ENCODE measurements at regions not wholly inside any gene's neighbourhood (a gene's known extent, or its start where the extent isn't known, plus 50 kb on each side); places are given as distances from the start of the nearest gene placed in this dataset.

- CTCF ChIA-PET = no interaction called here
- Mint-ChIP-seq H3K27ac (no peak overlapping the region), H3K36me3 (no peaks in the 10 kb centered on the region), H3K4me1 (no peaks in the 10 kb centered on the region), H3K9me3 (peaks cover 0 to 4% (median 0%) of the 10 kb centered on the region in 3 donors), H3K4me3 (no peak overlapping the region), H3K27me3 (no peaks in the 10 kb centered on the region)
- POLR2A ChIA-PET = no interaction called here
- no peak overlapping the region for H3K27ac ChIP-seq (ENCODE audit: low read length)
- H3K9me3 ChIP-seq = no peaks in the 10 kb centered on the region
- DNase-seq = no peak
- no peak for ATAC-seq (replicated peaks in 1 of 4)
- H3K4me3 ChIP-seq (ENCODE audit: control insufficient read depth in 1 of 2, extremely low read depth in 1 of 2, low read length in 1 of 2) = no peak overlapping the region
- H3K27me3 ChIP-seq (replicated peaks in 1 of 2; ENCODE audit: control insufficient read depth in 2 of 2, extremely low read depth in 1 of 2, insufficient read depth in 2 of 2, low read length in 1 of 2) = no peaks in the 10 kb centered on the region
- no peaks in the 10 kb centered on the region for H3K4me1 ChIP-seq (ENCODE audit: control insufficient read depth in 1 of 2, extremely low read depth in 1 of 2, insufficient read depth in 2 of 2, low read length in 2 of 2)
- no peaks in the 10 kb centered on the region for H3K36me3 ChIP-seq (ENCODE audit: control insufficient read depth in 2 of 2, extremely low read depth in 1 of 2, insufficient read depth in 1 of 2, low read length in 1 of 2)
- WGBS (ENCODE audit: insufficient coverage) = no CpG with 5 or more reads among the region's 7 CpGs
These were observed 163.2 kb downstream of the TMEM182 start for GRCh38 chr2:102925003-102925402.

- H3K9me3 ChIP-seq = no peaks in the 10 kb centered on the region
- ATAC-seq (replicated peaks in 1 of 4) = no peak
- Mint-ChIP-seq H3K4me1 (no peaks in the 10 kb centered on the region), H3K4me3 (no peak overlapping the region), H3K27ac (no peak overlapping the region), H3K36me3 (no peaks in the 10 kb centered on the region), H3K9me3 (peaks cover 0 to 4% (median 0%) of the 10 kb centered on the region in 3 donors), H3K27me3 (no peaks in the 10 kb centered on the region)
- no peaks in the 10 kb centered on the region for H3K36me3 ChIP-seq (ENCODE audit: control insufficient read depth in 2 of 2, extremely low read depth in 1 of 2, insufficient read depth in 1 of 2, low read length in 1 of 2)
- 50% methylated on average over 1 of the region's 5 CpGs for WGBS (ENCODE audit: insufficient coverage)
- no peak overlapping the region for H3K27ac ChIP-seq (ENCODE audit: low read length)
- CTCF ChIA-PET = no interaction called here
- H3K4me3 ChIP-seq (ENCODE audit: control insufficient read depth in 1 of 2, extremely low read depth in 1 of 2, low read length in 1 of 2) = no peak overlapping the region
- POLR2A ChIA-PET = no interaction called here
- H3K27me3 ChIP-seq (replicated peaks in 1 of 2; ENCODE audit: control insufficient read depth in 2 of 2, extremely low read depth in 1 of 2, insufficient read depth in 2 of 2, low read length in 1 of 2) = no peaks in the 10 kb centered on the region
- DNase-seq = no peak
- H3K4me1 ChIP-seq (ENCODE audit: control insufficient read depth in 1 of 2, extremely low read depth in 1 of 2, insufficient read depth in 2 of 2, low read length in 2 of 2) = no peaks in the 10 kb centered on the region
These were observed 166.0 kb downstream of the TMEM182 start for GRCh38 chr2:102927854-102928267.

- ChIA-PET CTCF (no interaction called here), POLR2A (no interaction called here)
- H3K36me3 Mint-ChIP-seq = no peaks in the 10 kb centered on the region
- Histone ChIP-seq H3K9me3 (no peaks in the 10 kb centered on the region), H3K36me3 (ENCODE audit: control insufficient read depth in 2 of 2, extremely low read depth in 1 of 2, insufficient read depth in 1 of 2, low read length in 1 of 2) (no peaks in the 10 kb centered on the region), H3K4me3 (ENCODE audit: control insufficient read depth in 1 of 2, extremely low read depth in 1 of 2, low read length in 1 of 2) (no peak overlapping the region), H3K4me1 (ENCODE audit: control insufficient read depth in 1 of 2, extremely low read depth in 1 of 2, insufficient read depth in 2 of 2, low read length in 2 of 2) (no peaks in the 10 kb centered on the region), H3K27ac (ENCODE audit: low read length) (no peak overlapping the region), H3K27me3 (replicated peaks in 1 of 2; ENCODE audit: control insufficient read depth in 2 of 2, extremely low read depth in 1 of 2, insufficient read depth in 2 of 2, low read length in 1 of 2) (no peaks in the 10 kb centered on the region)
- peaks cover 0 to 4% of the 10 kb centered on the region in 2 donors for H3K27me3 Mint-ChIP-seq
- no peak overlapping the region for H3K27ac Mint-ChIP-seq
- H3K9me3 Mint-ChIP-seq = peaks cover 0 to 4% (median 0%) of the 10 kb centered on the region in 3 donors
- no peak for ATAC-seq (replicated peaks in 1 of 4)
- no peak for DNase-seq
- H3K4me1 Mint-ChIP-seq = no peaks in the 10 kb centered on the region
- no peak overlapping the region for H3K4me3 Mint-ChIP-seq
- 83% methylated on average over 1 of the region's 2 CpGs for WGBS (ENCODE audit: insufficient coverage)
These were observed 167.9 kb downstream of the TMEM182 start for GRCh38 chr2:102929721-102930120.

- Mint-ChIP-seq H3K27ac (no peak overlapping the region), H3K36me3 (no peaks in the 10 kb centered on the region), H3K4me1 (no peaks in the 10 kb centered on the region), H3K9me3 (peaks cover 0 to 1% (median 0%) of the 10 kb centered on the region in 3 donors), H3K4me3 (no peak overlapping the region), H3K27me3 (peaks cover 0 to 4% of the 10 kb centered on the region in 2 donors)
- WGBS (ENCODE audit: insufficient coverage) = 94% methylated on average over 4 of the region's 6 CpGs
- Histone ChIP-seq H3K27ac (ENCODE audit: low read length) (no peak overlapping the region), H3K4me1 (ENCODE audit: control insufficient read depth in 1 of 2, extremely low read depth in 1 of 2, insufficient read depth in 2 of 2, low read length in 2 of 2) (no peaks in the 10 kb centered on the region), H3K36me3 (ENCODE audit: control insufficient read depth in 2 of 2, extremely low read depth in 1 of 2, insufficient read depth in 1 of 2, low read length in 1 of 2) (no peaks in the 10 kb centered on the region), H3K9me3 (no peaks in the 10 kb centered on the region), H3K27me3 (replicated peaks in 1 of 2; ENCODE audit: control insufficient read depth in 2 of 2, extremely low read depth in 1 of 2, insufficient read depth in 2 of 2, low read length in 1 of 2) (no peaks in the 10 kb centered on the region), H3K4me3 (ENCODE audit: control insufficient read depth in 1 of 2, extremely low read depth in 1 of 2, low read length in 1 of 2) (no peak overlapping the region)
- no peak for DNase-seq
- ATAC-seq (replicated peaks in 1 of 4) = no peak
- ChIA-PET CTCF (no interaction called here), POLR2A (no interaction called here)
These were observed 170.7 kb downstream of the TMEM182 start for GRCh38 chr2:102932501-102932900.

GRCh38 chr2:102939207-102939606 lies 177.4 kb downstream of the TMEM182 start:
- Histone ChIP-seq H3K36me3 (ENCODE audit: control insufficient read depth in 2 of 2, extremely low read depth in 1 of 2, insufficient read depth in 1 of 2, low read length in 1 of 2) (no peaks in the 10 kb centered on the region), H3K9me3 (no peaks in the 10 kb centered on the region), H3K4me1 (ENCODE audit: control insufficient read depth in 1 of 2, extremely low read depth in 1 of 2, insufficient read depth in 2 of 2, low read length in 2 of 2) (no peaks in the 10 kb centered on the region), H3K27me3 (replicated peaks in 1 of 2; ENCODE audit: control insufficient read depth in 2 of 2, extremely low read depth in 1 of 2, insufficient read depth in 2 of 2, low read length in 1 of 2) (no peaks in the 10 kb centered on the region), H3K27ac (ENCODE audit: low read length) (no peak overlapping the region), H3K4me3 (ENCODE audit: control insufficient read depth in 1 of 2, extremely low read depth in 1 of 2, low read length in 1 of 2) (no peak overlapping the region)
- Mint-ChIP-seq H3K9me3 (peaks cover 5 to 19% (median 7%) of the 10 kb centered on the region in 3 donors), H3K4me3 (no peak overlapping the region), H3K36me3 (no peaks in the 10 kb centered on the region), H3K27ac (no peak overlapping the region), H3K27me3 (peaks cover 0 to 4% of the 10 kb centered on the region in 2 donors), H3K4me1 (no peaks in the 10 kb centered on the region)
- no peak for DNase-seq
- POLR2A ChIA-PET = interaction anchor here in 1 of 2 donors (0.5 kb wide), 1 partner anchor 17 kb away, joined by 3 read pairs; no protein-coding TSS in a partner anchor
- CTCF ChIA-PET = no interaction called here
- no peak for ATAC-seq (replicated peaks in 1 of 4)
- no CpG with 5 or more reads among the region's 1 CpG for WGBS (ENCODE audit: insufficient coverage)

- H3K27ac Mint-ChIP-seq = no peak overlapping the region
- ChIA-PET CTCF (no interaction called here), POLR2A (no interaction called here)
- ATAC-seq (replicated peaks in 1 of 4) (no peak), DNase-seq (no peak)
- H3K27me3 ChIP-seq (replicated peaks in 1 of 2; ENCODE audit: control insufficient read depth in 2 of 2, extremely low read depth in 1 of 2, insufficient read depth in 2 of 2, low read length in 1 of 2) = no peaks in the 10 kb centered on the region
- no peak overlapping the region for H3K4me3 Mint-ChIP-seq
- H3K4me1 ChIP-seq (ENCODE audit: control insufficient read depth in 1 of 2, extremely low read depth in 1 of 2, insufficient read depth in 2 of 2, low read length in 2 of 2) = no peaks in the 10 kb centered on the region
- peaks cover 5 to 19% (median 7%) of the 10 kb centered on the region in 3 donors for H3K9me3 Mint-ChIP-seq
- no peaks in the 10 kb centered on the region for H3K36me3 Mint-ChIP-seq
- H3K27ac ChIP-seq (ENCODE audit: low read length) = no peak overlapping the region
- H3K4me1 Mint-ChIP-seq = no peaks in the 10 kb centered on the region
- 100% methylated on average over 1 of the region's 3 CpGs for WGBS (ENCODE audit: insufficient coverage)
- H3K4me3 ChIP-seq (ENCODE audit: control insufficient read depth in 1 of 2, extremely low read depth in 1 of 2, low read length in 1 of 2) = no peak overlapping the region
- H3K9me3 ChIP-seq = no peaks in the 10 kb centered on the region
- H3K36me3 ChIP-seq (ENCODE audit: control insufficient read depth in 2 of 2, extremely low read depth in 1 of 2, insufficient read depth in 1 of 2, low read length in 1 of 2) = no peaks in the 10 kb centered on the region
- H3K27me3 Mint-ChIP-seq = no peaks in the 10 kb centered on the region
These were observed 178.9 kb downstream of the TMEM182 start for GRCh38 chr2:102940684-102941083.

- no peaks in the 10 kb centered on the region for H3K4me1 Mint-ChIP-seq
- H3K9me3 Mint-ChIP-seq = peaks cover 5 to 19% (median 7%) of the 10 kb centered on the region in 3 donors
- no peaks in the 10 kb centered on the region for H3K36me3 ChIP-seq (ENCODE audit: control insufficient read depth in 2 of 2, extremely low read depth in 1 of 2, insufficient read depth in 1 of 2, low read length in 1 of 2)
- no peak overlapping the region for H3K27ac ChIP-seq (ENCODE audit: low read length)
- no peaks in the 10 kb centered on the region for H3K27me3 Mint-ChIP-seq
- H3K4me1 ChIP-seq (ENCODE audit: control insufficient read depth in 1 of 2, extremely low read depth in 1 of 2, insufficient read depth in 2 of 2, low read length in 2 of 2) = no peaks in the 10 kb centered on the region
- H3K27ac Mint-ChIP-seq = no peak overlapping the region
- H3K9me3 ChIP-seq = no peaks in the 10 kb centered on the region
- DNase-seq (no peak), ATAC-seq (replicated peaks in 1 of 4) (no peak)
- H3K27me3 ChIP-seq (replicated peaks in 1 of 2; ENCODE audit: control insufficient read depth in 2 of 2, extremely low read depth in 1 of 2, insufficient read depth in 2 of 2, low read length in 1 of 2) = no peaks in the 10 kb centered on the region
- ChIA-PET POLR2A (no interaction called here), CTCF (no interaction called here)
- WGBS (ENCODE audit: insufficient coverage) = 100% methylated on average over 2 of the region's 3 CpGs
- no peak overlapping the region for H3K4me3 Mint-ChIP-seq
- no peaks in the 10 kb centered on the region for H3K36me3 Mint-ChIP-seq
- H3K4me3 ChIP-seq (ENCODE audit: control insufficient read depth in 1 of 2, extremely low read depth in 1 of 2, low read length in 1 of 2) = no peak overlapping the region
These were observed 180.3 kb downstream of the TMEM182 start for GRCh38 chr2:102942107-102942506.
